ENCODE measurements at regions not wholly inside any gene's neighbourhood (a gene's known extent, or its start where the extent isn't known, plus 50 kb on each side); places are given as distances from the start of the nearest gene placed in this dataset.

DNA sequence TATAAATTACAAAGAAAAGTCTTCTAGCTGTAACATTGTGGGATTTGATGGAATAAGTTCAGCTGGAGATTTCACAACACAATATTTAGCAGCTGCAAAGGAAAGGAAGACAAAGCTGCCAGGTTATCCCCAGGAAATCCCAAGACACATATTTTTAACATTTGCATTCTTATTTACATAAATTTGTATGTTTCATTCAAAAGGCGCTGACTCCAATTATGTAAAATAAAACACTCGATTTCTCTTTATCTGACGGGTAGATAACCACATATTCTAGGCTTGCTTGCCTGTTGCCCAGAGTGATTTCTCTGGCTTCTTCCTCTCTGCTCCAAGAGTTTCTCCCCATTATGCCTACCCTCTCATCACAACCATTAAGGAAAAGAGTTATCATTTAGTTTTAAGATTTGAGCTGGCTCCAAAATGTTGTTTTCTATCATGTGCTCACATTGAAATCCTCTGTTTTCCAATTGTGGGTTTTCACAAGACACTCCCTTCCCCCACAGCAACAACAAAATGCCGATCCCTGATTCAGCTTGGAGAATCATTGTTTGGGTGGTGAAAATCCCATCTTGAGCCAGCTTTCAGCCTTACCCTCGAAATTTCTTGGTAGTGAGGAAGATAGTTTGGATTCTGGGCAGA lies 128.2 kb upstream of the RASGEF1B start (continued):
- TF ChIP-seq, protein P1, sequence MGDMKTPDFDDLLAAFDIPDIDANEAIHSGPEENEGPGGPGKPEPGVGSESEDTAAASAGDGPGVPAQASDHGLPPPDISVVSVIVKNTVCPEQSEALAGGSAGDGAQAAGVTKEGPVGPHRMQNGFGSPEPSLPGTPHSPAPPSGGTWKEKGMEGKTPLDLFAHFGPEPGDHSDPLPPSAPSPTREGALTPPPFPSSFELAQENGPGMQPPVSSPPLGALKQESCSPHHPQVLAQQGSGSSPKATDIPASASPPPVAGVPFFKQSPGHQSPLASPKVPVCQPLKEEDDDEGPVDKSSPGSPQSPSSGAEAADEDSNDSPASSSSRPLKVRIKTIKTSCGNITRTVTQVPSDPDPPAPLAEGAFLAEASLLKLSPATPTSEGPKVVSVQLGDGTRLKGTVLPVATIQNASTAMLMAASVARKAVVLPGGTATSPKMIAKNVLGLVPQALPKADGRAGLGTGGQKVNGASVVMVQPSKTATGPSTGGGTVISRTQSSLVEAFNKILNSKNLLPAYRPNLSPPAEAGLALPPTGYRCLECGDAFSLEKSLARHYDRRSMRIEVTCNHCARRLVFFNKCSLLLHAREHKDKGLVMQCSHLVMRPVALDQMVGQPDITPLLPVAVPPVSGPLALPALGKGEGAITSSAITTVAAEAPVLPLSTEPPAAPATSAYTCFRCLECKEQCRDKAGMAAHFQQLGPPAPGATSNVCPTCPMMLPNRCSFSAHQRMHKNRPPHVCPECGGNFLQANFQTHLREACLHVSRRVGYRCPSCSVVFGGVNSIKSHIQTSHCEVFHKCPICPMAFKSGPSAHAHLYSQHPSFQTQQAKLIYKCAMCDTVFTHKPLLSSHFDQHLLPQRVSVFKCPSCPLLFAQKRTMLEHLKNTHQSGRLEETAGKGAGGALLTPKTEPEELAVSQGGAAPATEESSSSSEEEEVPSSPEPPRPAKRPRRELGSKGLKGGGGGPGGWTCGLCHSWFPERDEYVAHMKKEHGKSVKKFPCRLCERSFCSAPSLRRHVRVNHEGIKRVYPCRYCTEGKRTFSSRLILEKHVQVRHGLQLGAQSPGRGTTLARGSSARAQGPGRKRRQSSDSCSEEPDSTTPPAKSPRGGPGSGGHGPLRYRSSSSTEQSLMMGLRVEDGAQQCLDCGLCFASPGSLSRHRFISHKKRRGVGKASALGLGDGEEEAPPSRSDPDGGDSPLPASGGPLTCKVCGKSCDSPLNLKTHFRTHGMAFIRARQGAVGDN (IDR thresholded peaks at IDR 0.05): no peak
- TF ChIP-seq PML (IDR thresholded peaks at IDR 0.05; ENCODE audit: low read length) (no peak), SREBF1 (IDR thresholded peaks at IDR 0.05; ENCODE audit: low read length) (no peak), ZSCAN29 (IDR thresholded peaks at IDR 0.05) (no peak), DPF2 (IDR thresholded peaks at IDR 0.05) (no peak)
- TF ChIP-seq, protein P2, sequence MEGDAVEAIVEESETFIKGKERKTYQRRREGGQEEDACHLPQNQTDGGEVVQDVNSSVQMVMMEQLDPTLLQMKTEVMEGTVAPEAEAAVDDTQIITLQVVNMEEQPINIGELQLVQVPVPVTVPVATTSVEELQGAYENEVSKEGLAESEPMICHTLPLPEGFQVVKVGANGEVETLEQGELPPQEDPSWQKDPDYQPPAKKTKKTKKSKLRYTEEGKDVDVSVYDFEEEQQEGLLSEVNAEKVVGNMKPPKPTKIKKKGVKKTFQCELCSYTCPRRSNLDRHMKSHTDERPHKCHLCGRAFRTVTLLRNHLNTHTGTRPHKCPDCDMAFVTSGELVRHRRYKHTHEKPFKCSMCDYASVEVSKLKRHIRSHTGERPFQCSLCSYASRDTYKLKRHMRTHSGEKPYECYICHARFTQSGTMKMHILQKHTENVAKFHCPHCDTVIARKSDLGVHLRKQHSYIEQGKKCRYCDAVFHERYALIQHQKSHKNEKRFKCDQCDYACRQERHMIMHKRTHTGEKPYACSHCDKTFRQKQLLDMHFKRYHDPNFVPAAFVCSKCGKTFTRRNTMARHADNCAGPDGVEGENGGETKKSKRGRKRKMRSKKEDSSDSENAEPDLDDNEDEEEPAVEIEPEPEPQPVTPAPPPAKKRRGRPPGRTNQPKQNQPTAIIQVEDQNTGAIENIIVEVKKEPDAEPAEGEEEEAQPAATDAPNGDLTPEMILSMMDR (IDR thresholded peaks at IDR 0.05 in 2 of 3, conservative IDR thresholded peaks at IDR 0.05 in 1 of 3; ENCODE audit: control insufficient read depth in 2 of 3, extremely low read depth in 1 of 3, insufficient read depth in 1 of 3, low read depth in 3 of 3, low read length in 3 of 3): no peak

All from GM12878 (cell line).